HCT116 (cell line): ENCODE measurements at regions not wholly inside any gene's neighbourhood (a gene's known extent, or its start where the extent isn't known, plus 50 kb on each side); places are given as distances from the start of the nearest gene placed in this dataset.

Experiments
- ATAC-seq: fragments of 200-7000 bp; cut with Tn5 transposase; 2 replicates; pipeline ENCODE4 v1.9.1; 2020; ENCODE audit warnings: mild to moderate bottlenecking, moderate library complexity
- BruUV-seq: library from RNA; stranded (reverse); fragments of 400-500 nt; replicated peaks from 2 replicates; lab custom pipeline; 2021; lab: Mats Ljungman, UMichigan
- CTCF ChIA-PET: fragments of 300-600 bp; sonication (Branson Sonifier 250); formaldehyde crosslinking; loops from one replicate; lab custom pipeline; 2021; ENCODE audit warnings: antibody characterized with exemption; lab: Charles Lee
- POLR2A ChIA-PET: fragments of 300-600, 350-600 bp; sonication (Branson Sonifier 250); formaldehyde crosslinking; loops from one replicate; lab custom pipeline; 2021; ENCODE audit warnings: antibody characterized with exemption; lab: Charles Lee
- RAD21 ChIA-PET, 2 experiments: fragments of 300-600 bp; sonication (Branson Sonifier 250); formaldehyde crosslinking; loops; one replicate each; lab custom pipeline; 2023; ENCODE audit warnings: low total read pairs in 2 of 2; ENCODE audit not compliant: uncharacterized antibody in 2 of 2, unreplicated experiment in 2 of 2, low non-redundant PET in 1 of 2; lab: Charles Lee
- DNase-seq: peaks from one replicate; pipeline ENCODE4 v3.0.0-alpha.2; 2010; ENCODE audit warnings: low read depth, low spot score
- H2AFZ ChIP-seq: fragments of 200-600 bp; shearing (Covaris generic), sonication (generic); 2 replicates; pipeline ENCODE4 v1.6.1; 2017; ENCODE audit warnings: low read depth, mixed run types, mixed read lengths, antibody characterized with exemption, low read length; ENCODE audit not compliant: poor library complexity, severe bottlenecking
- H3K27ac ChIP-seq: 2 replicates; pipeline ENCODE4 v1.5.1; 2012; ENCODE audit warnings: low read depth, low read length
- H3K27me3 ChIP-seq: fragments of 200-600 bp; sonication (generic); 2 replicates; pipeline ENCODE4 v1.6.1; 2016; ENCODE audit warnings: mixed run types, low read length, mixed read lengths; ENCODE audit not compliant: insufficient read depth
- H3K36me3 ChIP-seq, 2 experiments: fragments of 200-500 bp in 1 of 2; fragments of 200-600 bp in 1 of 2; sonication (Bioruptor generic) in 1 of 2; sonication (generic) in 1 of 2; 2 replicates each; pipeline versions ENCODE4 v1.5.1 to v1.6.1; 2014 to 2016; ENCODE audit warnings: low read length in 2 of 2, inconsistent platforms in 1 of 2, mixed read lengths in 1 of 2, mixed run types in 1 of 2; ENCODE audit not compliant: insufficient read depth in 2 of 2, control insufficient read depth in 1 of 2
- H3K4me1 ChIP-seq, 2 experiments: fragments of 200-600 bp in 1 of 2; sonication (generic) in 1 of 2; 2 replicates each; pipeline versions ENCODE4 v1.5.1 to v1.6.1; 2012 to 2017; ENCODE audit warnings: low read length in 2 of 2, inconsistent platforms in 1 of 2, mild to moderate bottlenecking in 1 of 2, mixed read lengths in 1 of 2, mixed run types in 1 of 2, moderate library complexity in 1 of 2; ENCODE audit not compliant: insufficient read depth in 2 of 2, control insufficient read depth in 1 of 2
- H3K4me2 ChIP-seq: fragments of 200-600 bp; sonication (generic); 2 replicates; pipeline ENCODE4 v1.6.1; 2017; ENCODE audit warnings: mixed run types, low read length, mixed read lengths
- H3K4me3 ChIP-seq, 2 experiments: fragments of 200-600 bp in 1 of 2; sonication (generic) in 1 of 2; replicated peaks in 1 of 2; 2 replicates each; pipeline ENCODE4 v1.5.1; 2011 to 2016; ENCODE audit warnings: low read length in 2 of 2, control low read depth in 1 of 2, low read depth in 1 of 2, mild to moderate bottlenecking in 1 of 2, mixed read lengths in 1 of 2, mixed run types in 1 of 2
- H3K79me2 ChIP-seq: fragments of 200-600 bp; sonication (generic); 2 replicates; pipeline ENCODE4 v1.6.1; 2017; ENCODE audit warnings: mild to moderate bottlenecking, mixed run types, low read length, moderate library complexity, mixed read lengths; ENCODE audit not compliant: insufficient read depth
- H3K9ac ChIP-seq: fragments of 200-600 bp; sonication (generic); 2 replicates; pipeline ENCODE4 v1.6.1; 2016; ENCODE audit warnings: low read length, mixed read lengths
- H3K9me2 ChIP-seq: fragments of 200-600 bp; sonication (generic), shearing (Covaris generic); 2 replicates; pipeline ENCODE4 v1.6.1; 2017; ENCODE audit warnings: mixed run types, mild to moderate bottlenecking, moderate library complexity; ENCODE audit not compliant: insufficient read depth
- H3K9me3 ChIP-seq, 2 experiments: fragments of 200-500 bp in 1 of 2; fragments of 200-600 bp in 1 of 2; sonication (Bioruptor generic) in 1 of 2; sonication (generic) in 1 of 2; 2 replicates each; pipeline ENCODE4 v1.6.1; 2014 to 2017; ENCODE audit warnings: low read length in 2 of 2, mixed read lengths in 2 of 2, inconsistent platforms in 1 of 2, low read depth in 1 of 2, mild to moderate bottlenecking in 1 of 2, mixed run types in 1 of 2, moderate library complexity in 1 of 2; ENCODE audit not compliant: control insufficient read depth in 1 of 2, insufficient read depth in 1 of 2
- H4K20me1 ChIP-seq: fragments of 200-600 bp; sonication (generic), shearing (Covaris generic); 2 replicates; pipeline ENCODE4 v1.6.1; 2017; ENCODE audit warnings: mixed run types, mild to moderate bottlenecking, moderate library complexity; ENCODE audit not compliant: insufficient read depth
- CBX3 ChIP-seq: IDR thresholded peaks from 2 replicates; pipeline ENCODE4 v1.6.1; 2012; ENCODE audit warnings: low read depth
- CEBPB ChIP-seq: IDR thresholded peaks from 2 replicates; pipeline ENCODE4 v1.6.1; 2012; ENCODE audit warnings: low read depth
- ELF1 ChIP-seq: IDR thresholded peaks from 2 replicates; pipeline ENCODE4 v1.6.1; 2012; ENCODE audit warnings: low read depth, borderline replicate concordance
- EZH2 ChIP-seq: fragments of 200-600 bp; sonication (generic); IDR thresholded peaks from 2 replicates; pipeline ENCODE4 v1.6.1; 2017; ENCODE audit warnings: antibody characterized with exemption, mixed run types
- EZH2phosphoT487 ChIP-seq: fragments of 200-600 bp; IDR thresholded peaks from 2 replicates; pipeline ENCODE4 v1.6.1; 2018; ENCODE audit warnings: antibody characterized with exemption, borderline replicate concordance
- FOSL1 ChIP-seq: IDR thresholded peaks from 2 replicates; pipeline ENCODE4 v1.6.1; 2012; ENCODE audit warnings: low read depth
- MAX ChIP-seq: IDR thresholded peaks from 2 replicates; pipeline ENCODE4 v1.6.1; 2012
- POLR2A ChIP-seq: IDR thresholded peaks from 2 replicates; pipeline ENCODE4 v1.7.0; 2011; ENCODE audit warnings: borderline replicate concordance; ENCODE audit not compliant: insufficient read depth, insufficient read length; ENCODE audit errors: extremely low read depth
- RAD21 ChIP-seq: IDR thresholded peaks from 2 replicates; pipeline ENCODE4 v1.6.1; 2012; ENCODE audit warnings: low read depth, mild to moderate bottlenecking
- REST ChIP-seq: IDR thresholded peaks from 2 replicates; pipeline ENCODE4 v1.6.1; 2012; ENCODE audit warnings: low read depth
- SIN3A ChIP-seq: IDR thresholded peaks from 2 replicates; pipeline ENCODE4 v1.6.1; 2012; ENCODE audit warnings: low read depth
- SRF ChIP-seq: IDR thresholded peaks from 2 replicates; pipeline ENCODE4 v1.6.1; 2012; ENCODE audit warnings: low read depth
- ZNF274 ChIP-seq: fragments of 200-500 bp; sonication (Bioruptor generic); IDR thresholded peaks from 2 replicates; pipeline ENCODE4 v1.6.1; 2014; ENCODE audit warnings: mild to moderate bottlenecking, low read depth, low read length, inconsistent platforms
- intact Hi-C: fragments of 100-400 bp; cut with micrococcal nuclease; formaldehyde crosslinking; loops from 2 replicates; pipeline ENCODE4 v1.10.0; 2022

GRCh38 chr2:54401554-54401953 is 54.6 kb upstream of the SPTBN1 start:
- intact Hi-C loops = no loop called here
- ChIA-PET POLR2A (no interaction called here), CTCF (no interaction called here), RAD21 (no interaction called here)
- Histone ChIP-seq H3K9me3 (no peaks in the 10 kb centered on the region), H3K27ac (no peak overlapping the region), H3K4me3 (no peak overlapping the region), H4K20me1 (no peaks in the 10 kb centered on the region), H3K4me1 (peaks cover 0 to 8% of the 10 kb centered on the region in 2 experiments; a peak in 1 of 4 replicates), H2AFZ (peak overlapping the region; percentile 16), H3K36me3 (no peaks in the 10 kb centered on the region), H3K9ac (no peak overlapping the region), H3K79me2 (no peaks in the 10 kb centered on the region), H3K9me2 (no peaks in the 10 kb centered on the region), H3K4me2 (no peak overlapping the region), H3K27me3 (no peaks in the 10 kb centered on the region)
- ATAC-seq (no peak), DNase-seq (no peak)
- no peak for TF ChIP-seq SRF
- TF ChIP-seq CEBPB = no peak
- TF ChIP-seq EZH2 = no peak
- TF ChIP-seq FOSL1 = no peak
- no peak for TF ChIP-seq MAX
- TF ChIP-seq ZNF274 = no peak
- TF ChIP-seq SIN3A = no peak
- TF ChIP-seq EZH2phosphoT487 = no peak
- TF ChIP-seq ELF1 = no peak
- no peak for TF ChIP-seq RAD21
- BruUV-seq = no TSS peak

- Histone ChIP-seq H2AFZ (peak overlapping the region; percentile 16), H3K27ac (no peak overlapping the region), H3K4me1 (peaks cover 0 to 8% of the 10 kb centered on the region in 2 experiments; a peak in 1 of 4 replicates), H3K36me3 (no peaks in the 10 kb centered on the region), H3K9me2 (no peaks in the 10 kb centered on the region), H3K9ac (no peak overlapping the region), H3K4me3 (no peak overlapping the region), H3K9me3 (no peaks in the 10 kb centered on the region), H3K27me3 (no peaks in the 10 kb centered on the region), H3K79me2 (no peaks in the 10 kb centered on the region), H3K4me2 (0 out of 2 replicates have a peak overlapping the region, but pooled peaks have one; percentile 20), H4K20me1 (no peaks in the 10 kb centered on the region)
- CTCF ChIA-PET = no interaction called here
- POLR2A ChIA-PET = no interaction called here
- RAD21 ChIA-PET = no interaction called here
- no peak for TF ChIP-seq REST
- no peak for TF ChIP-seq CBX3
- no peak for TF ChIP-seq FOSL1
- no peak for TF ChIP-seq POLR2A
- ATAC-seq = peak; percentile 46; the same call in 1 of the 2 replicates
- intact Hi-C loops = no loop called here
- no TSS peak for BruUV-seq
- DNase-seq = no peak
Observed at GRCh38 chr2:54402350-54402749, 53.8 kb upstream of the SPTBN1 start.
